Right lobe of liver (tissue), 6 donors: ENCODE measurements at regions not wholly inside any gene's neighbourhood (a gene's known extent, or its start where the extent isn't known, plus 50 kb on each side); places are given as distances from the start of the nearest gene placed in this dataset.
"Not testable (repeated sequence)": the region's sequence is repeated elsewhere in the genome, so short reads cannot be mapped to it uniquely, and the experiment has no call there.

Experiments used
- ATAC-seq, 4 donors: fragments of 200-7000 bp; cut with Tn5 transposase; one replicate each; pipeline ENCODE4 v1.9.1; 2020; ENCODE audit warnings: mild to moderate bottlenecking in 4 of 4, moderate library complexity in 4 of 4
- DNase-seq, 3 donors: peaks; one replicate each; pipeline ENCODE4 v3.0.0-alpha.2; 2020
- H3K27ac ChIP-seq, 3 donors: fragments of 200-600 bp; one replicate each; pipeline ENCODE4 v1.8.0; 2022
- H3K27me3 ChIP-seq, 2 donors: fragments of 200-600 bp; one replicate each; pipeline ENCODE4 v1.8.0; 2022
- H3K36me3 ChIP-seq, 4 donors: fragments of 200-600 bp; sonication (generic) in 1 of 4; one replicate each; pipeline versions ENCODE4 v1.5.1 to v1.8.0; 2017 to 2022; ENCODE audit warnings: control low read depth in 1 of 4
- H3K4me1 ChIP-seq, 4 donors: fragments of 200-600 bp; sonication (generic) in 1 of 4; one replicate each; pipeline versions ENCODE4 v1.5.1 to v1.8.0; 2017 to 2022; ENCODE audit warnings: control low read depth in 1 of 4
- H3K4me3 ChIP-seq, 3 donors: fragments of 200-600 bp; one replicate each; pipeline ENCODE4 v1.8.0; 2022
- H3K9me3 ChIP-seq, 4 donors: fragments of 200-600 bp; sonication (generic) in 1 of 4; one replicate each; pipeline versions ENCODE4 v1.5.1 to v1.8.0; 2017 to 2022; ENCODE audit warnings: control low read depth in 1 of 4
- POLR2A ChIP-seq: fragments of 450-650 bp; IDR thresholded peaks from one replicate; pipeline ENCODE4 v1.6.1; 2017; ENCODE audit warnings: antibody characterized with exemption, mild to moderate bottlenecking
- WGBS: methylation state at CpG from one replicate; pipeline ENCODE4 v1.1.6; 2018; ENCODE audit warnings: low coverage, low lambda C conversion rate; ENCODE audit not compliant: insufficient coverage; ENCODE audit errors: missing lambda C conversion rate; 5-methylcytosine and 5-hydroxymethylcytosine counted together
- intact Hi-C, 2 donors: fragments of 100-400 bp; cut with DNase I; formaldehyde crosslinking; loops; one replicate each; pipeline versions ENCODE4 v1.11.2 to v1.14.1; 2022
- TF ChIP-seq, protein P1 (sequence below), 4 donors: fragments of 200-600 bp in 3 of 4; fragments of 450-650 bp in 1 of 4; IDR thresholded peaks; one replicate each; pipeline versions ENCODE4 v1.5.1 to v1.8.0; 2016 to 2022; ENCODE audit warnings: antibody characterized with exemption in 4 of 4, mild to moderate bottlenecking in 2 of 4
- donor health status: DM: no; HTN: yes; CAD: no.
- donor health status: DM: no; HTN: no; CAD: no.
- donor health status: DM: no; HTN: no; CAD: no.
- donor health status: DM: no; HTN: yes; CAD: no.
- donor health status: DM: no; HTN: yes; CAD: no.

DNA sequence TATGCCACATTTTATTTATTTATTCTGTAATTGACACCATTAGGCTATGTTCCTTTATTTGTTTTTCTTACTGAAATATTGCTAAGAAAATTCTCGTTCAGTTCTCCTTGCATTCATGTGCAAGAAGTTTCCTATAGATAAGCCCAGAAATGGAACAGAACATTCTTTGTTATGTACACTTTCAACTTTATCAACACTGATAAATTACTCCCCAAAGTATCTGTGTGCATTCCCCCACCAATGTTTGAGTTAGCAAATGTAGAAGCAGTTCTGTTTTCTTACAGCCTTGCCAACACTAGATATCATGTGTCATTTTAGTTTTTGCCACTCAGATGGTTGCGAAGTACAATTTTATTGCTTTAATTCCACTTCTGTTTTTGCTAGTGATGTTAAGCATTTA is 166.4 kb upstream of the NPY2R start:
- DNase-seq (no peak), ATAC-seq (no peak)
- no peaks in the 10 kb centered on the region for H3K36me3 ChIP-seq
- H3K9me3 ChIP-seq: no peaks in the 10 kb centered on the region
- no peak for TF ChIP-seq POLR2A
- no peak overlapping the region for H3K4me3 ChIP-seq
- H3K27ac ChIP-seq: no peak overlapping the region
- intact Hi-C loops: no loop called here
- no peaks in the 10 kb centered on the region for H3K4me1 ChIP-seq
- 45% methylated on average over 2 of the region's 2 CpGs for WGBS
- H3K27me3 ChIP-seq: no peaks in the 10 kb centered on the region

DNA sequence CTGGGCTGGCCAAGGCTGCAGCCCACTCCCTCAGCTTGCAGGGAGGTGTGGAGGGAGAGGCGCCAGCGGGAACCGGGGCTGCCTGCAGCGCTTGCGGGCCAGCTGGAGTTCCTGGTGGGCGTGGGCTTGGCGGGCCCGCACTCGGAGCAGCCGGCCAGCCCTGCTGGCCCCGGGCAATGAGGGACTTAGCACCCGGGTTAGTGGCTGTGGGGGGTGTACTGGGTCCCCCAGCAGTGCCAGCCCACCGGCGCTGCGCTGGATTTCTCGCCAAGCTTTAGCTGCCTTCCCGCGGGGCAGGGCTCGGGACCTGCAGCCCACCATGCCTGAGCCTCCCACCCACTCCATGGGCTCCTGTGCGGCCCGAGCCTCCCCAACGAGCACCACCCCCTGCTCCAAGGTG is 164.2 kb upstream of the NPY2R start:
- ATAC-seq, H3K36me3 ChIP-seq, H3K4me1 ChIP-seq, H3K27me3 ChIP-seq, H3K9me3 ChIP-seq, intact Hi-C loops, DNase-seq, H3K4me3 ChIP-seq, H3K27ac ChIP-seq: not testable (repeated sequence)
- no CpG with 5 or more reads among the region's 22 CpGs for WGBS

DNA sequence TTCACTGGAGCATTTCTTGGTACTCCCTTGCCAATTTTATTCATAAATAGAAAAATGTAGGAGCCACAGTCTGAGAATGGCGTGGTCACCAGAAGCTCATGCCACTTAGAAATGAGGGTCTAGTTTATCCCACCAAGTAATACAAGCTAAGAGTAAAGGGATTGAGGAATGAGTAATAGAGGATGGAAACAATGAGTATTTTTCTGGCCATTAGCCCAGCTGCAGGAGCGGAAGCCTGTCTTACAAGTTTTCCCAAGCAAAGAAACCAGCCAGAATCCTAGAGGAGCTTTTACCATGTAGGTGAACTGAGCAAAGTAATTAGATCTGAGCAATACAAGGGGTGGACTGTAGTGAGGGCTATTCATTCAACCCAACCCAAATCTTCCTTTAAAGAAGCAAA is 160.7 kb upstream of the NPY2R start:
- no peaks in the 10 kb centered on the region for H3K27me3 ChIP-seq
- 21% methylated on average over 1 of the region's 2 CpGs for WGBS
- no peak for DNase-seq
- no peaks in the 10 kb centered on the region for H3K36me3 ChIP-seq
- no peak for ATAC-seq
- no peak overlapping the region for H3K4me3 ChIP-seq
- intact Hi-C loops: no loop called here
- peaks cover 0 to 3% (median 0%) of the 10 kb centered on the region in 4 donors for H3K9me3 ChIP-seq
- TF ChIP-seq POLR2A: no peak
- H3K27ac ChIP-seq: no peak overlapping the region
- H3K4me1 ChIP-seq: no peaks in the 10 kb centered on the region

DNA sequence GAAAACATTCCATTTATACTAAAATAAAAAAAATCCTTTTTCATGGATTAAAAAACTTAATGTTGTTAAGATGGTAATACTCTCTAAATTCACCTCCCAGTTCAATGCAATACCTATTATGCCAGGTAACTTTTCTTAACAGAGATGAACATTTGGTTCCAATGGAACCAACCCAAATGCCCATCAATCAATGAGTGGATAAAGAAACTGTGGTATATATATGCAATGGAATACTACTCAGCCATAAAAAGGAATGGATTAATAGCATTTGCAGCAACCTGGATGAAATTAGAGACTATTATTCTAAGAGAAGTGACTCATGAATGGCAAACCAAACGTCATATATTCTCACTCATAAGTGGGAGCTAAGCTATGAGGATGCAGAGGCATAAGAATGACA is 154.4 kb upstream of the NPY2R start:
- H3K27ac ChIP-seq, DNase-seq, H3K9me3 ChIP-seq, ATAC-seq, H3K36me3 ChIP-seq, intact Hi-C loops, H3K4me3 ChIP-seq, H3K4me1 ChIP-seq, H3K27me3 ChIP-seq: not testable (repeated sequence)
- 30% methylated on average over 1 of the region's 1 CpG for WGBS

DNA sequence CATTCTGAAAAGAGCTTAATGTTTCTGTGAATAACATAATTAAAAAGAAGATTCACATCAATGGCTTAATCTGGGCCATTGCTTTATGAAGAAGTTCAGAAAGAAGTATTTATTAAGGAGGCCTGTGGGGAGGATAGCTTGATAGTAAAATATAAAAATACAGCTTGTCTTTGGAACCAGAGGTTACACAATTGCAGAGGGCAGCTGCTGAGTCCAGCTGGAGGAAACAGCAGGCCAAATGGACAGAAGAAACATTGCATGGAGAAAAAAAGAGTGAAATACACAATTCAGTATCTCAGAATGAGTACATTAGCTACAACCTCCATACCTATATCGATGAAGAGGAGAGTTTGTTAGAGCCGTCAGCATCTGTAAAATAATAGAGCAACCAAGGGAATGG is 148.0 kb upstream of the NPY2R start:
- Histone ChIP-seq H3K4me3 (no peak overlapping the region), H3K27me3 (no peaks in the 10 kb centered on the region), H3K27ac (no peak overlapping the region), H3K4me1 (no peaks in the 10 kb centered on the region), H3K36me3 (no peaks in the 10 kb centered on the region), H3K9me3 (no peaks in the 10 kb centered on the region)
- ATAC-seq: no peak
- TF ChIP-seq POLR2A: no peak
- TF ChIP-seq, protein P1, sequence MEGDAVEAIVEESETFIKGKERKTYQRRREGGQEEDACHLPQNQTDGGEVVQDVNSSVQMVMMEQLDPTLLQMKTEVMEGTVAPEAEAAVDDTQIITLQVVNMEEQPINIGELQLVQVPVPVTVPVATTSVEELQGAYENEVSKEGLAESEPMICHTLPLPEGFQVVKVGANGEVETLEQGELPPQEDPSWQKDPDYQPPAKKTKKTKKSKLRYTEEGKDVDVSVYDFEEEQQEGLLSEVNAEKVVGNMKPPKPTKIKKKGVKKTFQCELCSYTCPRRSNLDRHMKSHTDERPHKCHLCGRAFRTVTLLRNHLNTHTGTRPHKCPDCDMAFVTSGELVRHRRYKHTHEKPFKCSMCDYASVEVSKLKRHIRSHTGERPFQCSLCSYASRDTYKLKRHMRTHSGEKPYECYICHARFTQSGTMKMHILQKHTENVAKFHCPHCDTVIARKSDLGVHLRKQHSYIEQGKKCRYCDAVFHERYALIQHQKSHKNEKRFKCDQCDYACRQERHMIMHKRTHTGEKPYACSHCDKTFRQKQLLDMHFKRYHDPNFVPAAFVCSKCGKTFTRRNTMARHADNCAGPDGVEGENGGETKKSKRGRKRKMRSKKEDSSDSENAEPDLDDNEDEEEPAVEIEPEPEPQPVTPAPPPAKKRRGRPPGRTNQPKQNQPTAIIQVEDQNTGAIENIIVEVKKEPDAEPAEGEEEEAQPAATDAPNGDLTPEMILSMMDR (IDR thresholded peaks at IDR 0.05): no peak
- 69% methylated on average over 2 of the region's 2 CpGs for WGBS
- intact Hi-C loops: no loop called here
- DNase-seq: no peak

DNA sequence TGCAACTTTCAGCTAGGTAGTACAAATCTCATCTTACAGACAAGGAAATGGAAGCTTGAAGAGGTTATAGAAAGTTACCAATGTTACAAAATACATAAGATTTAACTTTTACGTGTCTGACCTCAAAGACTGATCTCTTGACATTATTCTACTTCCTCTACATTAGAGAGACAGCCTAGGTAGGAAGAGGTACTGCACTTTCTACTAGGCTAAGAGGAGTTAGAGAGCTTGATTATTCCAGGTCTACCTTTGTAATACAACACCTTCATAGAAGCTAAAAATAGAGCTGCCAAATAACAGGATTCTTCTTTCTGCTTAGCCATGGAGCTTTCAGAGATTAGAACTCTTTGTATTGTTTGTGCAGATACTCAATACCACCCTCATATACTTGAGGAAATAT is 147.6 kb upstream of the NPY2R start:
- no peaks in the 10 kb centered on the region for H3K36me3 ChIP-seq
- TF ChIP-seq, protein P1 (IDR thresholded peaks at IDR 0.05): no peak
- no peak for TF ChIP-seq POLR2A
- no peaks in the 10 kb centered on the region for H3K27me3 ChIP-seq
- 88% methylated on average over 1 of the region's 1 CpG for WGBS
- H3K9me3 ChIP-seq: no peaks in the 10 kb centered on the region
- H3K4me1 ChIP-seq: no peaks in the 10 kb centered on the region
- no peak overlapping the region for H3K27ac ChIP-seq
- intact Hi-C loops: no loop called here
- H3K4me3 ChIP-seq: no peak overlapping the region
- ATAC-seq: no peak
- no peak for DNase-seq

DNA sequence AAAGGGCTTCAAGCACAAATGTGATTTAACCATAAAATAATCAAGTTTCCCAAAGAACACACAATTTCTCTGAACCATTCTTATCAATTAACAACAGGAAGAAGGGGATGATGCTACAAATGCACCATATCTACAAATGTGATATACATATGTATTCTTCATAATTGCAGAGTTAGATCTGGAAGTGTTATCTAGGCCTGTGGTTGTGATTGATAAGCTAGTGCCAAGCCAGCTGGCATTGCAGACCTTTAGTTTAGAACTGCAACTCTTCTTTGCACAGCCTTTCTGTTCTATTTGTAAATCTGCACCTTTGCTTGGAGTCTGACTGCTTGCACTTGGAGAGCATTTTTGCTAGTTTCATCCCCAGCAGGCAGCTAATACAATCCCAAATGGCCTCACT is 145.5 kb upstream of the NPY2R start:
- no peak overlapping the region for H3K4me3 ChIP-seq
- ATAC-seq (no peak), DNase-seq (no peak)

DNA sequence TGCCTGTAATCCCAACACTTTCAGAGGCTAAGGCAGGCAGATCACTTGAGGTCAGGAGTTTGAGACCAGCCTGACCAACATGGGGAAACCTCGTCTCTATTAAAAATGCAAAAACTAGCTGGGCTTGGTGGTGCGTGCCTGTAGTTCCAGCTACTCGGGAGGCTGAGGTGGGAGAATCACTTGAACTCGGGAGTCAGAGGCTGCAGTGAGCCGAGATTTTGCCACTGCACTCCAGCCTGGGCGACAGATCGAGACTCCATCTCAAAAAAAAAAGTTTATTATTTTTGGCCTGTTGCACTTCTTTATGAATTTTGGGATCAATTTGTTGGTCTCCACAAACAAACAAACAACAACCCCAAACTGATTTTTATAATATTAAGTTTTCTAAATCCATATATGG is 143.5 kb upstream of the NPY2R start:
- H3K27me3 ChIP-seq, H3K4me3 ChIP-seq, H3K9me3 ChIP-seq, intact Hi-C loops, DNase-seq, H3K36me3 ChIP-seq, H3K27ac ChIP-seq, H3K4me1 ChIP-seq, ATAC-seq: not testable (repeated sequence)
- 75% methylated on average over 7 of the region's 7 CpGs for WGBS

More for the DNA sequence above, 145.5 kb upstream of the NPY2R start:
- TF ChIP-seq, protein P1 (IDR thresholded peaks at IDR 0.05): no peak
- Histone ChIP-seq H3K27ac (no peak overlapping the region), H3K36me3 (no peaks in the 10 kb centered on the region), H3K4me1 (no peaks in the 10 kb centered on the region), H3K27me3 (no peaks in the 10 kb centered on the region), H3K9me3 (no peaks in the 10 kb centered on the region)
- intact Hi-C loops: no loop called here
